GM23338 (cell line): ENCODE measurements at regions not wholly inside any gene's neighbourhood (a gene's known extent, or its start where the extent isn't known, plus 50 kb on each side); places are given as distances from the start of the nearest gene placed in this dataset.
A peak's percentile ranks its signal among the peaks of the same experiment; 100 is the strongest.

Experiments
- ATAC-seq: fragments of 200-7000 bp; cut with Tn5 transposase; 3 replicates; pipeline ENCODE4 v1.9.1; 2020
- DNase-seq: peaks from one replicate; pipeline ENCODE4 v3.0.0-alpha.2; 2015; ENCODE audit warnings: low spot score
- H2AFZ ChIP-seq: fragments of 200-600 bp; sonication (generic); 2 replicates; pipeline ENCODE4 v1.8.0; 2016; ENCODE audit warnings: antibody characterized with exemption, mild to moderate bottlenecking, moderate library complexity
- H3F3A ChIP-seq: fragments of 200-600 bp; sonication (generic); replicated peaks from 2 replicates; pipeline ENCODE4 v1.8.0; 2017; ENCODE audit warnings: antibody characterized with exemption, mixed run types, low read depth
- H3K27ac ChIP-seq: fragments of 200-600 bp; sonication (generic); 2 replicates; pipeline ENCODE4 v1.6.1; 2016; ENCODE audit warnings: low read depth
- H3K27me3 ChIP-seq: fragments of 200-600 bp; sonication (generic); 2 replicates; pipeline ENCODE4 v1.8.0; 2016; ENCODE audit warnings: mild to moderate bottlenecking, mixed run types, moderate library complexity; ENCODE audit not compliant: insufficient read depth
- H3K36me3 ChIP-seq: fragments of 200-600 bp; sonication (generic); 2 replicates; pipeline ENCODE4 v1.8.0; 2016; ENCODE audit warnings: mild to moderate bottlenecking; ENCODE audit not compliant: insufficient read depth
- H3K4me1 ChIP-seq: fragments of 200-600 bp; sonication (generic); 2 replicates; pipeline ENCODE4 v1.8.0; 2016; ENCODE audit warnings: mild to moderate bottlenecking, moderate library complexity; ENCODE audit not compliant: insufficient read depth
- H3K4me2 ChIP-seq: fragments of 200-600 bp; sonication (generic); 2 replicates; pipeline ENCODE4 v1.7.1; 2017; ENCODE audit warnings: mixed run types
- H3K4me3 ChIP-seq: fragments of 200-600 bp; sonication (generic); 2 replicates; pipeline ENCODE4 v1.6.1; 2016; ENCODE audit warnings: mixed run types
- H3K79me2 ChIP-seq: fragments of 200-600 bp; sonication (generic); replicated peaks from 2 replicates; pipeline ENCODE4 v1.8.0; 2017; ENCODE audit warnings: mild to moderate bottlenecking; ENCODE audit not compliant: insufficient read depth
- H3K9me2 ChIP-seq: fragments of 200-600 bp; sonication (generic); 2 replicates; pipeline ENCODE4 v1.8.0; 2017; ENCODE audit not compliant: insufficient read depth
- H4K20me1 ChIP-seq: fragments of 200-600 bp; sonication (generic); replicated peaks from 2 replicates; pipeline ENCODE4 v1.8.0; 2017; ENCODE audit warnings: mild to moderate bottlenecking; ENCODE audit not compliant: insufficient read depth
- H3K27ac Mint-ChIP-seq: 2 replicates; pipeline ENCODE4 v1.8.0; 2020; ENCODE audit warnings: inconsistent platforms, mild to moderate bottlenecking, moderate library complexity, mixed read lengths
- H3K27me3 Mint-ChIP-seq: 3 replicates; pipeline ENCODE4 v1.8.0; 2022; ENCODE audit warnings: low read depth, mild to moderate bottlenecking, moderate library complexity, mixed read lengths, inconsistent platforms; ENCODE audit not compliant: insufficient read depth, poor library complexity
- H3K36me3 Mint-ChIP-seq: 3 replicates; pipeline ENCODE4 v1.8.0; 2021; ENCODE audit warnings: low read depth, mild to moderate bottlenecking, inconsistent platforms, moderate library complexity, mixed read lengths
- H3K4me1 Mint-ChIP-seq: 3 replicates; pipeline ENCODE4 v1.8.0; 2020; ENCODE audit warnings: mild to moderate bottlenecking, inconsistent platforms, mixed read lengths
- H3K4me3 Mint-ChIP-seq: 3 replicates; pipeline ENCODE4 v1.8.0; 2021; ENCODE audit warnings: moderate library complexity, mild to moderate bottlenecking, inconsistent platforms, mixed read lengths
- H3K9me3 Mint-ChIP-seq: 3 replicates; pipeline ENCODE4 v1.8.0; 2020; ENCODE audit warnings: moderate library complexity, mild to moderate bottlenecking, inconsistent platforms, mixed read lengths
- CREB1 ChIP-seq: fragments of 250-450 bp; sonication (Bioruptor Pico); IDR thresholded peaks from 2 replicates; pipeline ENCODE4 v1.5.0; 2020; ENCODE audit warnings: low read depth, mild to moderate bottlenecking, moderate library complexity
- EZH2 ChIP-seq: fragments of 200-600 bp; sonication (generic); IDR thresholded peaks from one replicate; pipeline ENCODE4 v1.8.0; 2017; ENCODE audit warnings: antibody characterized with exemption, mild to moderate bottlenecking, low read depth; ENCODE audit not compliant: unreplicated experiment
- EZH2phosphoT487 ChIP-seq: fragments of 200-600 bp; sonication (generic); IDR thresholded peaks from one replicate; pipeline ENCODE4 v1.8.1; 2018; ENCODE audit warnings: antibody characterized with exemption; ENCODE audit not compliant: unreplicated experiment
- JUNB ChIP-seq: IDR thresholded peaks from one replicate; pipeline ENCODE4 v1.6.1; 2016; ENCODE audit warnings: antibody characterized with exemption; ENCODE audit not compliant: unreplicated experiment
- NANOG ChIP-seq: IDR thresholded peaks from 2 replicates; pipeline ENCODE4 v1.6.1; 2016; ENCODE audit warnings: antibody characterized with exemption, borderline replicate concordance
- POLR2AphosphoS5 ChIP-seq: IDR thresholded peaks from 2 replicates; pipeline ENCODE4 v1.6.1; 2016; ENCODE audit warnings: antibody characterized with exemption, low read depth
- REST ChIP-seq: IDR thresholded peaks from one replicate; pipeline ENCODE4 v1.6.1; 2018; ENCODE audit warnings: antibody characterized with exemption; ENCODE audit not compliant: unreplicated experiment
- STAT1 ChIP-seq: IDR thresholded peaks from one replicate; pipeline ENCODE4 v1.6.1; 2016; ENCODE audit warnings: antibody characterized with exemption; ENCODE audit not compliant: unreplicated experiment
- ZNF114 ChIP-seq: fragments of 250-450 bp; sonication (Bioruptor Pico); IDR thresholded peaks from 2 replicates; pipeline ENCODE4 v1.5.0; 2020; ENCODE audit warnings: mild to moderate bottlenecking, moderate library complexity
- ZNF331 ChIP-seq: fragments of 250-450 bp; sonication (Bioruptor Pico); IDR thresholded peaks from 2 replicates; pipeline ENCODE4 v1.5.0; 2020; ENCODE audit warnings: low read depth, mild to moderate bottlenecking, moderate library complexity
- TF ChIP-seq, protein P1 (sequence below), 2 experiments: fragments of 200-600 bp in 1 of 2; sonication (generic) in 1 of 2; conservative IDR thresholded peaks; 2 replicates each; pipeline versions ENCODE4 v1.5.1 to v1.6.1; 2016 to 2017; ENCODE audit warnings: antibody characterized with exemption in 2 of 2, low read depth in 2 of 2, mild to moderate bottlenecking in 2 of 2, moderate library complexity in 1 of 2

DNA sequence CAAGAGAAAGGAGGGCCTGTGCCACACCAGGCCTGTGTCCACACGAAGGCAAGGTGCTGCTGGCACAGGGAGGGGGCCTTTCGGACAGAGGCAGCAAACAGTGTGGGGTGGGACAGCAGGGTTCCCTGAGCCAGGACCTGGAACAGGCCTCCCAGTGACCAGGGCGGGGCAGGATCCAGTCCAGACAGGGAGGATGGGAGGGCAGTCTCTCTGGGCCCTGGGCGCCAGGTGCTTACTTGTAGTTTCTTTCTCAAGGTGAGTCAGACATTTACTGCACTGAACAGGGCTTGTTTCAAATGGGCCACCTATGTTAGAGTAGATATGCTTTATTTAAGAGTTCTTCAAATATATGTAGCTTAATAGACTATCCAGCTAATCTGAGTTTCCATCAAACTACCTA is 52.8 kb upstream of the STUM start:
- no peak for DNase-seq

GRCh38 chr1:226496453-226497015 is 52.0 kb upstream of the STUM start:
- Histone ChIP-seq H3K79me2 (no peaks in the 10 kb centered on the region), H3K9me2 (no peaks in the 10 kb centered on the region), H3K27me3 (no peaks in the 10 kb centered on the region), H3K4me1 (peaks cover 26% of the 10 kb centered on the region), H3K27ac (no peak overlapping the region), H3K4me3 (peak overlapping the region; percentile 13; the same call in 1 of the 2 replicates), H3K4me2 (peak overlapping the region; percentile 59), H4K20me1 (no peaks in the 10 kb centered on the region), H2AFZ (no peak overlapping the region), H3F3A (no peaks in the 10 kb centered on the region), H3K36me3 (no peaks in the 10 kb centered on the region)
- DNase-seq (peak; percentile 30), ATAC-seq (peak; percentile 26; the same call in 2 of the 3 replicates)
- Mint-ChIP-seq H3K9me3 (no peaks in the 10 kb centered on the region; the same call in 2 of the 3 replicates), H3K4me3 (no peak overlapping the region), H3K4me1 (peaks cover 31% of the 10 kb centered on the region), H3K36me3 (no peaks in the 10 kb centered on the region), H3K27ac (no peak overlapping the region), H3K27me3 (peaks cover 10% of the 10 kb centered on the region)
- no peak for TF ChIP-seq JUNB
- no peak for TF ChIP-seq EZH2phosphoT487
- TF ChIP-seq EZH2: no peak
- no peak for TF ChIP-seq CREB1 (CRISPR knock-in tag)
- no peak for TF ChIP-seq STAT1
- no peak for TF ChIP-seq ZNF114
- TF ChIP-seq, protein P1, sequence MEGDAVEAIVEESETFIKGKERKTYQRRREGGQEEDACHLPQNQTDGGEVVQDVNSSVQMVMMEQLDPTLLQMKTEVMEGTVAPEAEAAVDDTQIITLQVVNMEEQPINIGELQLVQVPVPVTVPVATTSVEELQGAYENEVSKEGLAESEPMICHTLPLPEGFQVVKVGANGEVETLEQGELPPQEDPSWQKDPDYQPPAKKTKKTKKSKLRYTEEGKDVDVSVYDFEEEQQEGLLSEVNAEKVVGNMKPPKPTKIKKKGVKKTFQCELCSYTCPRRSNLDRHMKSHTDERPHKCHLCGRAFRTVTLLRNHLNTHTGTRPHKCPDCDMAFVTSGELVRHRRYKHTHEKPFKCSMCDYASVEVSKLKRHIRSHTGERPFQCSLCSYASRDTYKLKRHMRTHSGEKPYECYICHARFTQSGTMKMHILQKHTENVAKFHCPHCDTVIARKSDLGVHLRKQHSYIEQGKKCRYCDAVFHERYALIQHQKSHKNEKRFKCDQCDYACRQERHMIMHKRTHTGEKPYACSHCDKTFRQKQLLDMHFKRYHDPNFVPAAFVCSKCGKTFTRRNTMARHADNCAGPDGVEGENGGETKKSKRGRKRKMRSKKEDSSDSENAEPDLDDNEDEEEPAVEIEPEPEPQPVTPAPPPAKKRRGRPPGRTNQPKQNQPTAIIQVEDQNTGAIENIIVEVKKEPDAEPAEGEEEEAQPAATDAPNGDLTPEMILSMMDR (conservative IDR thresholded peaks at IDR 0.05; ENCODE audit: low read depth in 2 of 2): no peak
- no peak for TF ChIP-seq REST
- TF ChIP-seq ZNF331 (CRISPR knock-in tag): no peak

More for the DNA sequence above, 52.8 kb upstream of the STUM start:
- Mint-ChIP-seq H3K4me1 (peaks cover 34% of the 10 kb centered on the region), H3K27ac (no peak overlapping the region), H3K36me3 (no peaks in the 10 kb centered on the region), H3K27me3 (peaks cover 10% of the 10 kb centered on the region), H3K9me3 (no peaks in the 10 kb centered on the region; the same call in 2 of the 3 replicates), H3K4me3 (no peak overlapping the region; the same call in 2 of the 3 replicates)
- no peak for TF ChIP-seq STAT1
- no peak for TF ChIP-seq NANOG
- TF ChIP-seq JUNB: no peak
- TF ChIP-seq ZNF114: no peak
- TF ChIP-seq POLR2AphosphoS5: no peak
- TF ChIP-seq EZH2phosphoT487: no peak
- H3K79me2 ChIP-seq: no peaks in the 10 kb centered on the region
- H3K4me1 ChIP-seq: peaks cover 33% of the 10 kb centered on the region
- no peak overlapping the region for H2AFZ ChIP-seq
- no peaks in the 10 kb centered on the region for H4K20me1 ChIP-seq
- H3K27me3 ChIP-seq: no peaks in the 10 kb centered on the region
- no peak overlapping the region for H3K27ac ChIP-seq
- peak overlapping the region; percentile 59 for H3K4me2 ChIP-seq
- no peaks in the 10 kb centered on the region for H3K9me2 ChIP-seq
- ATAC-seq: peak; percentile 40
- H3F3A ChIP-seq: no peaks in the 10 kb centered on the region
- no peaks in the 10 kb centered on the region for H3K36me3 ChIP-seq
- peak overlapping the region; percentile 13; the same call in 1 of the 2 replicates for H3K4me3 ChIP-seq
